Uterus (tissue), 3 donors: ENCODE measurements at regions not wholly inside any gene's neighbourhood (a gene's known extent, or its start where the extent isn't known, plus 50 kb on each side); places are given as distances from the start of the nearest gene placed in this dataset.

Experiments used
- DNase-seq, 2 donors: peaks; one replicate each; pipeline ENCODE4 v3.0.0-alpha.2; 2019 to 2020
- H3K27ac ChIP-seq, 2 donors: fragments of 200-600 bp; sonication (generic); 1 replicate in 1 of 2; 2 replicates in 1 of 2; pipeline ENCODE4 v1.5.1; 2016 to 2018
- H3K27me3 ChIP-seq, 2 donors: fragments of 200-600 bp; sonication (generic); one replicate each; pipeline ENCODE4 v1.5.1; 2018 to 2019; ENCODE audit warnings: control low read depth in 1 of 2
- H3K36me3 ChIP-seq, 2 donors: fragments of 200-600 bp; sonication (generic); one replicate each; pipeline ENCODE4 v1.5.1; 2019; ENCODE audit warnings: control low read depth in 1 of 2
- H3K4me1 ChIP-seq, 2 donors: fragments of 200-600 bp; sonication (generic); one replicate each; pipeline ENCODE4 v1.5.1; 2018 to 2019; ENCODE audit warnings: control low read depth in 1 of 2
- H3K4me3 ChIP-seq, 2 donors: fragments of 200-600 bp; sonication (generic); 1 replicate in 1 of 2; 2 replicates in 1 of 2; pipeline ENCODE4 v1.5.1; 2018 to 2019; ENCODE audit warnings: mild to moderate bottlenecking in 1 of 2
- H3K9me3 ChIP-seq, 2 donors: fragments of 200-600 bp; sonication (generic); one replicate each; pipeline ENCODE4 v1.5.1; 2019; ENCODE audit warnings: control low read depth in 1 of 2
- CTCF ChIP-seq, 4 experiments: fragments of 200-600 bp in 2 of 4; fragments of 450-650 bp in 2 of 4; sonication (generic) in 2 of 4; IDR thresholded peaks; one replicate each; pipeline ENCODE4 v1.5.1; 2016 to 2019; ENCODE audit warnings: antibody characterized with exemption in 4 of 4, mild to moderate bottlenecking in 2 of 4, moderate library complexity in 1 of 4
- POLR2A ChIP-seq, 2 donors: fragments of 450-650 bp; IDR thresholded peaks; one replicate each; pipeline ENCODE4 v1.6.1; 2016; ENCODE audit warnings: antibody characterized with exemption in 2 of 2, mild to moderate bottlenecking in 1 of 2, moderate library complexity in 1 of 2
- intact Hi-C: fragments of 100-400 bp; cut with DNase I; formaldehyde crosslinking; loops from one replicate; pipeline ENCODE4 v1.15.1; 2023; ENCODE audit warnings: low total_unique reads
- donor health status: DM: yes; HTN: yes; CAD: no.

GRCh38 chr3:78427303-78427702, 1340.5 kb downstream of the ROBO1 start:
- TF ChIP-seq POLR2A (IDR thresholded peaks at IDR 0.05) (no peak), CTCF (IDR thresholded peaks at IDR 0.05) (no peak)
- Histone ChIP-seq H3K36me3 (peaks cover 0 to 2% of the 10 kb centered on the region in 2 donors), H3K4me1 (no peaks in the 10 kb centered on the region), H3K27me3 (no peaks in the 10 kb centered on the region), H3K27ac (no peak overlapping the region), H3K9me3 (no peaks in the 10 kb centered on the region), H3K4me3 (no peak overlapping the region)
- no peak for DNase-seq
- intact Hi-C loops = no loop called here

GRCh38 chr3:78430741-78431140, 1337.1 kb downstream of the ROBO1 start:
- TF ChIP-seq POLR2A (IDR thresholded peaks at IDR 0.05) (no peak), CTCF (IDR thresholded peaks at IDR 0.05) (no peak)
- intact Hi-C loops = no loop called here
- Histone ChIP-seq H3K9me3 (no peaks in the 10 kb centered on the region), H3K27ac (no peak overlapping the region), H3K27me3 (no peaks in the 10 kb centered on the region), H3K4me3 (no peak overlapping the region), H3K36me3 (peaks cover 0 to 2% of the 10 kb centered on the region in 2 donors), H3K4me1 (no peaks in the 10 kb centered on the region)
- no peak for DNase-seq

- DNase-seq = no peak
- no peaks in the 10 kb centered on the region for H3K4me1 ChIP-seq
- TF ChIP-seq CTCF (IDR thresholded peaks at IDR 0.05) (no peak), POLR2A (IDR thresholded peaks at IDR 0.05) (no peak)
- intact Hi-C loops = no loop called here
- H3K27ac ChIP-seq = no peak overlapping the region
- H3K9me3 ChIP-seq = no peaks in the 10 kb centered on the region
- no peaks in the 10 kb centered on the region for H3K36me3 ChIP-seq
- no peaks in the 10 kb centered on the region for H3K27me3 ChIP-seq
- no peak overlapping the region for H3K4me3 ChIP-seq
These were observed 1333.0 kb downstream of the ROBO1 start for GRCh38 chr3:78434801-78435200.

GRCh38 chr3:78455166-78455565, 1312.6 kb downstream of the ROBO1 start:
- no peak for TF ChIP-seq POLR2A (IDR thresholded peaks at IDR 0.05)
- TF ChIP-seq CTCF (IDR thresholded peaks at IDR 0.05) = no peak
- H3K9me3 ChIP-seq = no peaks in the 10 kb centered on the region
- no peaks in the 10 kb centered on the region for H3K27me3 ChIP-seq
- no peaks in the 10 kb centered on the region for H3K4me1 ChIP-seq
- intact Hi-C loops = no loop called here
- no peaks in the 10 kb centered on the region for H3K36me3 ChIP-seq
- no peak overlapping the region for H3K27ac ChIP-seq
- no peak overlapping the region for H3K4me3 ChIP-seq
- DNase-seq = no peak

- Histone ChIP-seq H3K27ac (no peak overlapping the region), H3K9me3 (no peaks in the 10 kb centered on the region), H3K36me3 (no peaks in the 10 kb centered on the region), H3K4me1 (no peaks in the 10 kb centered on the region), H3K27me3 (no peaks in the 10 kb centered on the region), H3K4me3 (no peak overlapping the region)
- intact Hi-C loops = no loop called here
- no peak for DNase-seq
- no peak for TF ChIP-seq POLR2A (IDR thresholded peaks at IDR 0.05)
- TF ChIP-seq CTCF (IDR thresholded peaks at IDR 0.05) = no peak
These were observed 1311.9 kb downstream of the ROBO1 start for GRCh38 chr3:78455712-78456433.
